Fibroblast of lung (primary cell): ENCODE measurements at regions not wholly inside any gene's neighbourhood (a gene's known extent, or its start where the extent isn't known, plus 50 kb on each side); places are given as distances from the start of the nearest gene placed in this dataset.

ENCODE experiments used
- DNase-seq, 2 donors: peaks; one replicate each; pipeline versions ENCODE4 v3.0.0 to v3.0.0-alpha.2; 2010; ENCODE audit warnings: low read depth in 2 of 2
- H2AFZ ChIP-seq: 2 replicates; pipeline ENCODE4 v1.5.1; 2012; ENCODE audit warnings: low read length, control low read depth, inconsistent platforms
- H3K27ac ChIP-seq: 2 replicates; pipeline ENCODE4 v1.5.1; 2011; ENCODE audit warnings: low read length, control low read depth; ENCODE audit not compliant: insufficient read depth
- H3K27me3 ChIP-seq: 2 replicates; pipeline ENCODE4 v1.5.1; 2011; ENCODE audit warnings: mild to moderate bottlenecking, low read length; ENCODE audit not compliant: control insufficient read depth, insufficient read depth
- H3K36me3 ChIP-seq: 2 replicates; pipeline ENCODE4 v1.5.1; 2011; ENCODE audit warnings: low read length; ENCODE audit not compliant: control insufficient read depth, insufficient read depth
- H3K4me1 ChIP-seq: 2 replicates; pipeline ENCODE4 v1.5.1; 2011; ENCODE audit warnings: low read length; ENCODE audit not compliant: control insufficient read depth, insufficient read depth; ENCODE audit errors: extremely low read depth
- H3K4me2 ChIP-seq: 2 replicates; pipeline ENCODE4 v1.5.1; 2011; ENCODE audit warnings: low read length, control low read depth; ENCODE audit not compliant: insufficient read depth; ENCODE audit errors: extremely low read depth
- H3K4me3 ChIP-seq, 4 experiments: fragments of 200-600 bp in 1 of 4; sonication (generic) in 1 of 4; replicated peaks in 1 of 4; 2 replicates each; pipeline ENCODE4 v1.5.1; 2011 to 2016; ENCODE audit warnings: low read length in 4 of 4, low read depth in 3 of 4, mild to moderate bottlenecking in 3 of 4, control low read depth in 2 of 4, inconsistent platforms in 1 of 4, mixed read lengths in 1 of 4; ENCODE audit not compliant: insufficient read depth in 1 of 4; ENCODE audit errors: control extremely low read depth in 1 of 4
- H3K79me2 ChIP-seq: 2 replicates; pipeline ENCODE4 v1.5.1; 2012; ENCODE audit warnings: mild to moderate bottlenecking, low read length, inconsistent platforms; ENCODE audit not compliant: control insufficient read depth, insufficient read depth
- H3K9ac ChIP-seq: 2 replicates; pipeline ENCODE4 v1.5.1; 2011; ENCODE audit warnings: mild to moderate bottlenecking, low read length, control low read depth; ENCODE audit not compliant: insufficient read depth
- H3K9me3 ChIP-seq: 2 replicates; pipeline ENCODE4 v1.5.1; 2012; ENCODE audit warnings: low read depth, low read length; ENCODE audit not compliant: control insufficient read depth, insufficient read depth
- H4K20me1 ChIP-seq: 2 replicates; pipeline ENCODE4 v1.5.1; 2011; ENCODE audit warnings: low read length; ENCODE audit not compliant: control insufficient read depth, insufficient read depth; ENCODE audit errors: extremely low read depth
- EZH2 ChIP-seq: IDR thresholded peaks from 2 replicates; pipeline ENCODE4 v1.5.1; 2012; ENCODE audit warnings: low read length, control low read depth, mild to moderate bottlenecking; ENCODE audit errors: missing control alignments
- TF ChIP-seq, protein P1 (sequence below), 2 donors: IDR thresholded peaks in 1 of 2; conservative IDR thresholded peaks in 1 of 2; 1 replicate in 1 of 2; 2 replicates in 1 of 2; pipeline ENCODE4 v1.5.1; 2011 to 2012; ENCODE audit warnings: low read length in 2 of 2, control low read depth in 1 of 2, inconsistent platforms in 1 of 2, low read depth in 1 of 2, mild to moderate bottlenecking in 1 of 2

DNA sequence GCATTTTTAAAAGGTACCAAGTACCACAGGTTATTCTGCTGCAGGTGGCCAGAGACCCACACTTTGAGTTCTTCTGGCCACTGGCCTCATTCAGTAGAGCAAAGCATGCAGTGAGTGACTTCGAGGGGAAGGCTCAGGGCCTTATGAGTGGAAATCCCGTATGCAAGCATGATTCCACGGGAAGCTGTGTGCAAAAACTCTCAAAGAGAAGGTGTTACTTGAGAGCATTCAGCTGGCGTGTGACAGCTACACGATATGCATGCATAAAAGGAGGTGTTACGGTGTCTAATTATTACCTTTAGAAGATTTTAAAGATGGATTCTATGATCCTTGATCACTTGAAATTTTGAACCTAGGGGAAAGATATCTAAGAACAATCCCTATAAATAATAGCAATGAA lies 160.3 kb downstream of the ENC1 start:
- no peak overlapping the region for H2AFZ ChIP-seq
- TF ChIP-seq EZH2: no peak
- TF ChIP-seq, protein P1, sequence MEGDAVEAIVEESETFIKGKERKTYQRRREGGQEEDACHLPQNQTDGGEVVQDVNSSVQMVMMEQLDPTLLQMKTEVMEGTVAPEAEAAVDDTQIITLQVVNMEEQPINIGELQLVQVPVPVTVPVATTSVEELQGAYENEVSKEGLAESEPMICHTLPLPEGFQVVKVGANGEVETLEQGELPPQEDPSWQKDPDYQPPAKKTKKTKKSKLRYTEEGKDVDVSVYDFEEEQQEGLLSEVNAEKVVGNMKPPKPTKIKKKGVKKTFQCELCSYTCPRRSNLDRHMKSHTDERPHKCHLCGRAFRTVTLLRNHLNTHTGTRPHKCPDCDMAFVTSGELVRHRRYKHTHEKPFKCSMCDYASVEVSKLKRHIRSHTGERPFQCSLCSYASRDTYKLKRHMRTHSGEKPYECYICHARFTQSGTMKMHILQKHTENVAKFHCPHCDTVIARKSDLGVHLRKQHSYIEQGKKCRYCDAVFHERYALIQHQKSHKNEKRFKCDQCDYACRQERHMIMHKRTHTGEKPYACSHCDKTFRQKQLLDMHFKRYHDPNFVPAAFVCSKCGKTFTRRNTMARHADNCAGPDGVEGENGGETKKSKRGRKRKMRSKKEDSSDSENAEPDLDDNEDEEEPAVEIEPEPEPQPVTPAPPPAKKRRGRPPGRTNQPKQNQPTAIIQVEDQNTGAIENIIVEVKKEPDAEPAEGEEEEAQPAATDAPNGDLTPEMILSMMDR (conservative IDR thresholded peaks at IDR 0.05 in 1 of 2, IDR thresholded peaks at IDR 0.05 in 1 of 2; ENCODE audit: low read depth in 1 of 2, low read length in 2 of 2): no peak
- no peak for DNase-seq
- H3K9ac ChIP-seq: no peak overlapping the region
- H3K4me2 ChIP-seq: no peak overlapping the region
- no peak overlapping the region for H3K4me3 ChIP-seq
- H3K36me3 ChIP-seq: no peaks in the 10 kb centered on the region
- no peaks in the 10 kb centered on the region for H3K27me3 ChIP-seq
- H3K27ac ChIP-seq: no peak overlapping the region
- H3K4me1 ChIP-seq: no peaks in the 10 kb centered on the region
- H3K79me2 ChIP-seq: no peaks in the 10 kb centered on the region
- H3K9me3 ChIP-seq: no peaks in the 10 kb centered on the region
- no peaks in the 10 kb centered on the region for H4K20me1 ChIP-seq

DNA sequence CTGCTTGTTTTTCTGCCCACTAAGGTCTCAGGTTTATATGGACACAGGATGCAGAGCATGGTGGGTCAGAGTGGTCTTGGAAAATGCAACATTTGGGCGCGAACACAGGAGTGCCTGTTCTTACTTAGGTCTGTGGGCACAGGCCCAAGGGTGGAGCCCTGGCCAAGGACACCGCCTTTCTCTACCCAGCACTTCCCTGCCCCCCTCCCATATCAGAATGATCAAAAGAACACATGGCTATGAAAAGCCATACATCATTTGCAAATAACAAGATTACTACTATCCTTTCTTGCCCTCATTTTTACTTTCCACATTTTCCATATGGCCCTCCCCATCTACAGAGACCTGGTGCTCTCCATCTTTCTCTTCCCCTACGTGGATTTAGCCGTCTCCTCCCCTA lies 162.2 kb downstream of the ENC1 start:
- H3K9me3 ChIP-seq: no peaks in the 10 kb centered on the region
- no peaks in the 10 kb centered on the region for H4K20me1 ChIP-seq
- no peaks in the 10 kb centered on the region for H3K27me3 ChIP-seq
- H3K4me3 ChIP-seq: no peak overlapping the region
- no peak overlapping the region for H3K9ac ChIP-seq
- no peak overlapping the region for H3K27ac ChIP-seq
- H3K36me3 ChIP-seq: no peaks in the 10 kb centered on the region
- DNase-seq: no peak
- no peak overlapping the region for H2AFZ ChIP-seq
- no peaks in the 10 kb centered on the region for H3K4me1 ChIP-seq
- H3K79me2 ChIP-seq: no peaks in the 10 kb centered on the region
- H3K4me2 ChIP-seq: no peak overlapping the region
- no peak for TF ChIP-seq EZH2
- TF ChIP-seq, protein P1 (conservative IDR thresholded peaks at IDR 0.05 in 1 of 2, IDR thresholded peaks at IDR 0.05 in 1 of 2; ENCODE audit: low read depth in 1 of 2, low read length in 2 of 2): no peak

DNA sequence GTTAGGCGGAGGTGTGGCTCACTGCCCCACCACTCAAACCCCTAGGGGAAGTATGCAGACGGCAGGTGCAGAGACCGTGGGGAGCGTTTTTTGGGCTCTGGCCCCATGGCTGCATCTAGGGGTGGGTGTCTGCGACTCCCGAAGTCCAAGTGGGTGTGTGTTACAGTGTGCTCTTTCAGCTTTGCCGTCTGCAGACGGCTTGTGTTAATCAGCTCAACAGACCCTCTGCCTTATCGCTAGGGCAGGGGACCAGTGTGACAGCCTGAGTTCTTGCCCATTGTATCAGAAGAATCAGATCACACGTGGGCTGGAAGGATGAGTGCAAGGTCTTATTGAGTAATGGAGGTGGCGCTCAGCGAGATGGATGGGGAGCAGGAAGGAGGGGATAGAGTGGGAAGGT lies 162.8 kb downstream of the ENC1 start:
- no peak for DNase-seq
- Histone ChIP-seq H3K79me2 (no peaks in the 10 kb centered on the region), H3K4me2 (no peak overlapping the region), H3K27me3 (no peaks in the 10 kb centered on the region), H4K20me1 (no peaks in the 10 kb centered on the region), H3K36me3 (no peaks in the 10 kb centered on the region), H3K9ac (no peak overlapping the region), H3K4me1 (no peaks in the 10 kb centered on the region), H3K9me3 (no peaks in the 10 kb centered on the region), H2AFZ (no peak overlapping the region), H3K4me3 (no peak overlapping the region), H3K27ac (no peak overlapping the region)
- TF ChIP-seq EZH2: no peak
- TF ChIP-seq, protein P1 (conservative IDR thresholded peaks at IDR 0.05 in 1 of 2, IDR thresholded peaks at IDR 0.05 in 1 of 2; ENCODE audit: low read depth in 1 of 2, low read length in 2 of 2): no peak
